Jurkat, Clone E6-1 (cell line): ENCODE measurements at regions not wholly inside any gene's neighbourhood (a gene's known extent, or its start where the extent isn't known, plus 50 kb on each side); places are given as distances from the start of the nearest gene placed in this dataset.
A peak's percentile ranks its signal among the peaks of the same experiment; 100 is the strongest.

Experiments
- DNase-seq: peaks from one replicate; pipeline ENCODE4 v3.0.0-alpha.2; 2011; ENCODE audit warnings: low read depth, low spot score
- H3K4me3 ChIP-seq: 2 replicates; pipeline ENCODE4 v1.5.1; 2011; ENCODE audit warnings: mild to moderate bottlenecking, low read length, control low read depth, moderate library complexity

DNA sequence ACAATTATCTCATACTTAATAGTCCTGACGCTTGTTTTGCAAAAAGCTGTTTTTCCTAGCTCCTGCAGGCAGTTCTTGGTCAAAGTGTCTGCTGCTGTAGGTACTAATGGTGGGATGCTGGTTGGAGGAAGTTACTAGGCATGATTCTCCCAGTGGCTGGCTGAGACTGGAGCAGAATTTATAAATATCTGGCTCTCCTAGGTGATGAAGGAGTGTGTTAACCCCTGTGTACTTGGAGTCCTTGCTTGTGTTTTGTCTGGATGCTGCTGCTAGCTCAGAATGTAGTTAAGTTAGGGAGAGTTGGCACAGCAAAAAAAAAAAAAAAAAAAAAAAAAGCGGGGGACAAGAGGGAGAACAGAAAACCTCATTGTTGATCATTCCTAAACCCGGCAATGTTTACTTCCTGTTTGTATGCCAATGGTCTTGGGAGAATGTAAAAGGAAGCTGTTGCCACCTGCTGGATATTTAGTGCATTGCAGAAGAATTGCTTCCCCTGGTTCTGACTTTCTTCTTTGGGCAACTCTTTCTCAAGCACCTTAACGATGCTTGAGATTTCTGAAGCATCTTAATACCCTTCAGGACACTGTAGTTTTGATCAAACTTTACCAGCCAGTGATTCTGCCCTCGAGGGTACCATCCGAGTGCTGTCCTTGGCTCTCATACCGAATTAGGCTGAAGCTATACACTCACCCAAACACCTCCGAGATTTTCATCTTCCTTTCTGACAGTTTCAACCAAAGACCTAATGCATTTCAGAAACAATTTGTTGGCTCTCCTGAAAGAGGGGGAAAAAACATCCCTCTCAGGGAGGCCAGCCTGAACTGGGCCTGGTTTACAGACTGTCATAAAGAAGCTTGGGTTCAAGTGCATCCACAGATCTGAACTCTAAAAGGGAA is 71.7 kb upstream of the WWC1 start:
- peak; percentile 71 for DNase-seq
- peak overlapping the region; percentile 13 for H3K4me3 ChIP-seq

DNA sequence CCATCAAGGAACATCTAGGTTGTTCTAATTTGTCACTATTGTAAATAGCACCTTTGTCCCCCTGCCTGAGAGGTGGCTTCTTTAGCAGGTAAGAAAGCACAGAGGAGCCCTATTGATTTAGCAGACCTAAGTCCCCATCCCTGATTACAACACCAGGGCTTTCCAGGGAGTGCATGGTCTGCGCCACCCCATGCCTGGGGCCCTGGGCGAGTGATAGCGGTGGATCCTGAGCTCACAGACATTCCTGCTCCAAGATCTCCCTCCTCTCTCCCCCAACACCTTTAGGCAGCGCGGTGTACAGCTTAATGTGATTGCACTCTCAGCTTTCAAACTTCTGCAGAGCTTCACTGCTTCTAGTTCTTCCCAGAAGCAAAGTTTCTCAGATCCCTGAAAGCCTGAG is 67.4 kb upstream of the WWC1 start:
- no peak overlapping the region for H3K4me3 ChIP-seq
- no peak for DNase-seq

DNA sequence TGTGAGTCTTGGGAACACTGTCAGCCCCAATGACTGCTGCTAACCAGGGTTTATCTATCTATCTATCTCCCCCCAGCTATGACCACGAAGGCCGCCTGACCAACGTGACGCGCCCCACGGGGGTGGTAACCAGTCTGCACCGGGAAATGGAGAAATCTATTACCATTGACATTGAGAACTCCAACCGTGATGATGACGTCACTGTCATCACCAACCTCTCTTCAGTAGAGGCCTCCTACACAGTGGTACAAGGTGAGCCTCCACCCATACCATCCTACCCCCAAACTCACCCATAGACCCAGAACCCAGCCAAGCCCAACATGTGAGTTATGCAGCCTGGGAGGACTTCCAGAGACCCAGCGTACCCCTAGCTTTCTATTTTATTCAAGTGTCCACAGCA is 65.4 kb upstream of the WWC1 start:
- no peak overlapping the region for H3K4me3 ChIP-seq
- DNase-seq: no peak

DNA sequence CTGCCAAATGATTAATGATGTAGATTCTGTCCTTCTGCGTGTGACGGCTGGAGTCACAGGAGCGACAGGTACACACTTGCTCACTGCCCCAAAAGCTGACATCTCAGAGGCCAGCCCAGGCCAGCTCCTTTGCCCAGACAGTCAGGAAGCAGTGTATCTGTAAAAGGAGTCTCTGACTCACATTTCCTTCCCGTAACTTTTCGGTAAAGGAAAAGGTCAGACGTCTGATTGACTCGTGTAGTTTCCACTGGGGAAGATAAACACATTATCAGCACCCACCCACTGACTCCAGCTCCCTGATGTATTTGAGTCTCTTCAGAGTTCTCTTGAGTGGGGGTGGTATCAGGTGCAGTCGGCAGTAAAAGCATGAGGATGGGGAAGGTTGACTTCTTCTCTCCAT is 64.4 kb upstream of the WWC1 start:
- no peak overlapping the region for H3K4me3 ChIP-seq
- no peak for DNase-seq

DNA sequence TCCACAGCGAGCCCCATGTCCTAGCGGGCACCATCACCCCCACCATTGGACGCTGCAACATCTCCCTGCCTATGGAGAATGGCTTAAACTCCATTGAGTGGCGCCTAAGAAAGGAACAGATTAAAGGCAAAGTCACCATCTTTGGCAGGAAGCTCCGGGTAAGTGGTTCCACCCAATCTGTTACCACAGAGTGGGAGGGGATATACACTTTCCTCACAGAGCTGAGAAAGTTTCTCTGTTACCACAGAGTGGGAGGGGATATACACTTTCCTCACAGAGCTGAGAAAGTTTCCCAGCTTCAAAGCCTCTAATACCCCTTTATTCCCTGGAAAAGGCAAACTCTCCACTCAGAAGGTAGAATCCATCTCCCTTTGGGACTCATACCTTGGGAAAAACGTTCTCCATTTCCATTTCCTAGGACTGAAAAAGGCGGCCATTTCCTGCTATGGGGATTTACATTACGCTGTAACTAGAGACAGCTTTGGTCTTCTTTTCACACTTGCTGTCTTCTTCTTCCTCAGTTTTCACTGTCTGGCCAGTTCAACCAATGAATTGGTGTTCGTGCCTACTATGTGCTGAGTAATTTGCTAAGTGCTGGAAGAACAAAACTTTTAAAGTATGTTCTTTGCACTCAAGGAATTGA is 63.4 kb upstream of the WWC1 start:
- peak; percentile 42 for DNase-seq
- H3K4me3 ChIP-seq: no peak overlapping the region; the same call in 1 of the 2 replicates

DNA sequence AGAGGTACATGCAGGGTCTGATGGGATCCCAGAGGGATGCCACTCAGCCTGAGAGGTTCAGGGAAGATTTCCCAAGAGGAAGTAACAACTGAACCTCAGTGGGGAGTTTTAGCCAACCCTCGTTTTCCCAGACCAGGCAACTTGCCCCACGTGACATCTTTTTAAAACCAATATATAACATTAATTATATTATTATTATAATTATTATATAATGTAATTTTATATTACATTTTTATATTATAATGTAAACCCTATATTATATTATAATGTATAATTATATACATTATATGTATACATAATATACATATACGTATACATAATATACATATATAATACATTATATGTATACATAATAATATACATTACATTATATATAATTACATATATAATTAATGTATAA is 62.8 kb upstream of the WWC1 start:
- DNase-seq: no peak
- no peak overlapping the region for H3K4me3 ChIP-seq

DNA sequence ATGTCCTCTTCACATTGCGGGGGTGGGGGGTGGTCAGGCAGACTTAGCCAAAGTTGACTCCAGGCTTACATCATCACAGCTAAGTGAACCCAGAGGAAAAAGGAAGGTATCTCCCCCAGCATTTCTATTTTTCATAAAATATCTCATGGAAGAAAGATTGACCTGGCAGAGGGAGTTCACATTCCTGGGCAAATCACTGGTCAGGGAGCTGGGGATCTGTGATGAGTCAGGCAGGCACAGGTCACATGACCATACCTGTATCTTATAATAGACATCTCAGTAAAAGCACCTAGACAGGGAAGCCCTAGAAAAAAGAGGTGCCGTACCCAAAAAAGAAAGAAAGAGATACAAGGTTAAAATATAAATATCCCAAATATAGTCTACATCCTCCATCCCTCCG is 57.3 kb upstream of the WWC1 start:
- H3K4me3 ChIP-seq: no peak overlapping the region
- DNase-seq: no peak

DNA sequence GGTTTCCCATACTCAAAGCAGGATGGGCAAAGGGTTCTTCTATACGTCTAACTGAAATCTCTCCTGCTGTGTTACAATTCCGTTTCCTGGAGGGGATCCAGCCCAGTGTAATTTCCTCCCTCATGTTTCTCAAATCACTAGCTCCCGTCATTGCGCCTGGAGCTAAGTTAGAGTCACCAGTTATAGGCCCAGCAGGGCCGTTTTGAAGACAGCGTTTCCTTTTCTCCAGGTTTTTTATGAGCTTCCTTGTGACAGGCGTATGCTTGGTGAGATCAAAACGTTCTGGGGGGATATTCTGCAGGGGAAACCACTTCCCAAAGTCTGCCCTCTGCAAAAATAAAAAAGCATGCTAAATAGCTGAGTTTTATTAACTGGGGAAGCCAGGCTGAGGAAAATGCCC is 53.0 kb upstream of the WWC1 start:
- no peak overlapping the region for H3K4me3 ChIP-seq
- no peak for DNase-seq

DNA sequence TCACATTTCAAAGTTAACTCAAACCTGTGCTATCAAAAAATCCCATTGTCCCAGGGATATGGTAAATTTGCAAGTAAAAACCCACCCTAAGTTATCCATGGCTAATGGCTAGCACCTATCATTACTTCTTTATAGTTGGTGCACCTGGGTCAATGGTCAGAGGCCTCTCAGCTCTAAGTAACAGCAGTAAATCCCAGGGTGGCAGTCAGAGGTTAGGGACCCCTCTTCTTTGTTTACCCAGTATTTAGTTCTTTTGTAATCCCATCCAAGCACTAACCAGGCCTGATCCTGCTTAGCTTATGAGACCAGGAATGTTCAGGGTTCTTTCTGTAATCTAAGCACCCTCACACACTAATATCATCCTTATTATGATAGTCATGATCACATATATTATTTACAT is 52.1 kb upstream of the WWC1 start:
- no peak overlapping the region for H3K4me3 ChIP-seq

More for the DNA sequence above, 52.1 kb upstream of the WWC1 start:
- DNase-seq: no peak
